AG09319 (cell line): ENCODE measurements at regions not wholly inside any gene's neighbourhood (a gene's known extent, or its start where the extent isn't known, plus 50 kb on each side); places are given as distances from the start of the nearest gene placed in this dataset.

Source experiments
- DNase-seq: peaks from one replicate; pipeline ENCODE4 v3.0.0-alpha.2; 2010; ENCODE audit warnings: low read depth; ENCODE audit errors: extremely low read depth
- TF ChIP-seq, protein P1 (sequence below): IDR thresholded peaks from 2 replicates; pipeline ENCODE4 v1.5.1; 2011; ENCODE audit warnings: low read depth, mild to moderate bottlenecking, inconsistent platforms, low read length, moderate library complexity

DNA sequence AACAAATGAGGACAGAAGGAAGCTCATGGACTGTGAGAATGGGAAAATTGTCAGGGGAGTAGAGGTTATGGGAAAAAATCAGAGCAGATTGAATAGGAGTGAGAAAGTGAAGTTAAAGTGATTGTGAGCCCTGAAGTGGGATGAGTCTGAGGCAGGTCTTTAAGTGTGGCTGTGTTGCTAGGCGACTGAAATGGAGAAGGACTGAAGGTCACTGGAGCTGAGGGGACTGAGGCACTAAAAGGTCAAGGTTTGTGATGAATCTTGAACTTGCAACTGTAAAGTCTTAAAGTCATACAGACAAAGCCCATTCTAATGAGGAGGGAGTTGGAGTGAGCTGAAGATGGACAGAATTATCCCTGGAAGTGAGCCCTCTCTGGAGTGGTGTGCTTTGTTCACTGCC, 518.9 kb downstream of the TUSC7 start:
- DNase-seq, result no peak
- TF ChIP-seq, protein P1, sequence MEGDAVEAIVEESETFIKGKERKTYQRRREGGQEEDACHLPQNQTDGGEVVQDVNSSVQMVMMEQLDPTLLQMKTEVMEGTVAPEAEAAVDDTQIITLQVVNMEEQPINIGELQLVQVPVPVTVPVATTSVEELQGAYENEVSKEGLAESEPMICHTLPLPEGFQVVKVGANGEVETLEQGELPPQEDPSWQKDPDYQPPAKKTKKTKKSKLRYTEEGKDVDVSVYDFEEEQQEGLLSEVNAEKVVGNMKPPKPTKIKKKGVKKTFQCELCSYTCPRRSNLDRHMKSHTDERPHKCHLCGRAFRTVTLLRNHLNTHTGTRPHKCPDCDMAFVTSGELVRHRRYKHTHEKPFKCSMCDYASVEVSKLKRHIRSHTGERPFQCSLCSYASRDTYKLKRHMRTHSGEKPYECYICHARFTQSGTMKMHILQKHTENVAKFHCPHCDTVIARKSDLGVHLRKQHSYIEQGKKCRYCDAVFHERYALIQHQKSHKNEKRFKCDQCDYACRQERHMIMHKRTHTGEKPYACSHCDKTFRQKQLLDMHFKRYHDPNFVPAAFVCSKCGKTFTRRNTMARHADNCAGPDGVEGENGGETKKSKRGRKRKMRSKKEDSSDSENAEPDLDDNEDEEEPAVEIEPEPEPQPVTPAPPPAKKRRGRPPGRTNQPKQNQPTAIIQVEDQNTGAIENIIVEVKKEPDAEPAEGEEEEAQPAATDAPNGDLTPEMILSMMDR, result no peak

DNA sequence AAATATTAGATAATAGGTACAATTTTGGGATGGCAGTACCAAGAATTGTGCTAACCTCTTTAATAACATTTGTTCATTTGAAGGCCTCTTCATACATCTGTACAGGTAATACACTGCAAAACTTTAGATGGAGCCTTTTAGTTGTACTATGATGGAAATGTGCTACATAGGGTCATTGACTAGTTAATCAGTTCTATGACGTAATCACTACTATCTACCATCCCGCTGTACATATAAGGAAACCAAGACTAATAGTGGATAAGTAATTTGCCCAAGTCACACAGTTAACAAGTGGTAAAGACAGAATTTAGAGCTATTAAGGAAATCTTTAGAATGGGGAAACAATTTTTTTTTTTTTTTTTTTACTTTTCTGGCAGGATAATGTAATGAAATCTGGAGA, 521.3 kb downstream of the TUSC7 start:
- DNase-seq, result no peak
- TF ChIP-seq, protein P1, result no peak

DNA sequence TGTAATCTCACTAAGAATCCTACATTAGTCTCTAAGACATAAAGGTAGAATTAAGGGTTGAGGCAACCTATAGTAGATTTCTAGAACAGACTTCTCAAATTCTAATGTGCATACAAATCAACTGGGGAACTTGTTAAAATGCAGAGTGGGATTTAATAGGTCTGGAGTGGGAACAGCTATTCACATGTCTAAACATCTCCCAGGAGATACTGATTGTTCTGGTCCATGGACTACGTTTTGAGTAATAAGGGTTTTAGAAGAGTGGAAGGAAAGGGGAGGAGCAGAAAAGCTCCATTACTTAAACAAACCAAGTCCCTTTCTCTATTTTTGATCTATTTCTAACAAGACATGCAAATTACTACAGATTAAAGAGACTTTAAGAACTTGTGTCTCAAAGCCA, 524.8 kb downstream of the TUSC7 start:
- TF ChIP-seq, protein P1, result no peak
- no peak for DNase-seq

DNA sequence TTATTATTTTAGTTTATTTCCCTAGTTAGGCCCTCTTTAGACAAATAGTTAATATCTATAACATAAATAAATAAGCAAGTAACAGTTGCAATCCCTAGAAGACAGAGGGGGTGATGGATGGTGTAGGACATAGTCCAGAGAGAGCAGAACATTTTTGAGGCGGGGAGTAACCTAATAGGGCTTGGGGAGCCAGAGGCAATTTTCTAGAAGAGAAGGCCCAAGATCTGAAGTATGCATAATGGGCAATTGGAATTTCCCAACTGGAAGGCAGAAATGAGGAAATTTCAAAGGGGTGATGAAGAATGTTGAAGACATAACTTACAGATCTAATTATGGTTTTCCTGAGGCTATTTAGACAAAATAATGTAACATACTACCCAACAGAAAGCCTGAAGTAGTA, 525.7 kb downstream of the TUSC7 start:
- no peak for DNase-seq
- TF ChIP-seq, protein P1, result no peak

DNA sequence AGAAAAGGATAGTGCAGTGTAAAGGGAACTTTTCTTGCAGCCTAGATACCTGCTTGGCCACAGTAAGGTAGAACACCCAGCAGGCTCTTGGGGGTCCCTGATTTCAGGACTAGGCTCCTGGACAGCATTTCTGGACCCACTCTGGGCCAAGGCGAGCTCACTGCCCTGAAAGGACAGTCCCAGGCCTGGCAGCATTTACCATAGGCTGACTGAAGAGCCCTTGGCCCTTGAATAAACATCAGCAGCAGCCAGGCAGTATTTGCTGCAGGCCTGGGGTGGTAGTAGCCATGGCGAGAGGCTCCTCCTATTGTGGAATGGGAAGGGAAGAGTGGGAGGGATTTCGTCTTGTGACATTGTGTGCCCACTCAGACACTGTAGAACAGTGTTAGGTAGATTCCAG, 529.2 kb downstream of the TUSC7 start:
- no peak for DNase-seq
- TF ChIP-seq, protein P1, result no peak

DNA sequence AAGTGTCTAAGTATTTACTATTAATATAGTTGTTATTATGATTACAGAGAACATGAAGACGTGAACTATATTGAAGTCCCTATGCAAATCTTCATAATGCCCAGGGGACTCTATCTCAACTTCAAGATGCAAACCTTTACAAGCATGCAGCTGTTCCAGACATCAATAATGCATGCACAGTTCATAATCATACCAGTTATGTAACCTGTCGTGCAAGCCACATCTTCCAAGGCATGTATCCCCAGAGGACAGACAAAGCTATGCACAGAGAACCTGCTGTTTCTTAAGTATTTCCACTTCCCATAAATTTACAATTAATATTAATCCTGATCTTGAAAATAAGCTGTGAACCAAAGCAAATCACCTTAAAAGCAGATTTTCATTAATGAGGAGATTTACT, 534.1 kb downstream of the TUSC7 start:
- TF ChIP-seq, protein P1, result no peak
- no peak for DNase-seq

DNA sequence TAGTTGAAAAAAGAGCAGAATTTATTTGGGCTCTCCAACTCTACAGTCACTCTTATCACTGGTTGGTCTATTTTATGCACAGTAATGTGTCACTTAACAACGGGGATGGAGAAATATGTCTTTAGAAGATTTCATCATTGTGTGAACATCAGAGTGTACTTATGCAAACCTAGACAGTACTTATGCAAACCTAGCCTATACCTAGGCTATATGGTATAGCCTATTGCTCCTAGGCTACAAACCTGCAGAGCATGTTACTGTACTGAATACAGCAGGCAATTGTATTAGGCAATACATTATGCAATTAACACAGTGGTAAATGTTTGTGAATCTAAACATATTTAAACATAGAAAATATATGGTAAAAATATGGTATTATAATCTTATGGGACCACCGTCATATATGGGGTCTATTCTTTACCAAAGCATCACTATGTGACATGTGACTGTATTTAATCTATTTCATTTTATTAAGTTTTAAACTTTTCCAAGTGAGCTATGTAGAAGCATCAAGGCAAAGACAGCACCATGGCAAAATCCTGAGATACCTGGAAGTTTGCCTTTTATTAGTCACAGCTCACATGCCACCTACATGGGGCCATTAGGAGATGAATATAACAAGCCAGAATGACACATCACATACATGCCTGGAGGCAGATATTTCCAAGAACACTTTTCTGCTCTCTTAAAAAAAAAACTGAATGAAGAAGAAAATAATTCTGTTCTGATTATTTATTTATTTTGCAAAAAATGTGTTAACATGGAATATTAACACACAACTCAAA, 537.4 kb downstream of the TUSC7 start:
- TF ChIP-seq, protein P1, result no peak
- DNase-seq, result no peak
